ENCODE measurements at regions not wholly inside any gene's neighbourhood (a gene's known extent, or its start where the extent isn't known, plus 50 kb on each side); places are given as distances from the start of the nearest gene placed in this dataset.
"Not testable (repeated sequence)": the region's sequence is repeated elsewhere in the genome, so short reads cannot be mapped to it uniquely, and the experiment has no call there.

GRCh38 chr18:77369644-77370043, 120.0 kb downstream of the GALR1 start:
- no peak for DNase-seq (ENCODE audit: low read depth in 2 of 3, low spot score in 2 of 3)

- DNase-seq (ENCODE audit: low read depth in 2 of 3, low spot score in 2 of 3): no peak
These were observed 124.2 kb downstream of the GALR1 start for GRCh38 chr18:77373730-77374445.

GRCh38 chr18:77374446-77374805, 124.8 kb downstream of the GALR1 start:
- no peak for DNase-seq (ENCODE audit: low read depth in 2 of 3, low spot score in 2 of 3)

GRCh38 chr18:77376043-77376732, 126.5 kb downstream of the GALR1 start:
- DNase-seq (ENCODE audit: low read depth in 2 of 3, low spot score in 2 of 3): no peak

GRCh38 chr18:77376733-77377094, 127.1 kb downstream of the GALR1 start:
- DNase-seq (ENCODE audit: low read depth in 2 of 3, low spot score in 2 of 3): no peak

- DNase-seq (ENCODE audit: low read depth in 2 of 3, low spot score in 2 of 3): no peak
These were observed 128.2 kb downstream of the GALR1 start for GRCh38 chr18:77377813-77378212.

- DNase-seq (ENCODE audit: low read depth in 2 of 3, low spot score in 2 of 3): no peak
These were observed 130.4 kb downstream of the GALR1 start for GRCh38 chr18:77379976-77380509.

- DNase-seq (ENCODE audit: low read depth in 2 of 3, low spot score in 2 of 3): no peak
These were observed 131.0 kb downstream of the GALR1 start for GRCh38 chr18:77380695-77381094.

- no peak for DNase-seq (ENCODE audit: low read depth in 2 of 3, low spot score in 2 of 3)
These were observed 142.7 kb downstream of the GALR1 start for GRCh38 chr18:77392321-77392720.

GRCh38 chr18:77393519-77393918, 143.9 kb downstream of the GALR1 start:
- no peak for DNase-seq (ENCODE audit: low read depth in 2 of 3, low spot score in 2 of 3)

GRCh38 chr18:77395953-77396352, 146.3 kb downstream of the GALR1 start:
- DNase-seq (ENCODE audit: low read depth in 2 of 3, low spot score in 2 of 3): no peak

- no peak for DNase-seq (ENCODE audit: low read depth in 2 of 3, low spot score in 2 of 3)
These were observed 147.4 kb downstream of the GALR1 start for GRCh38 chr18:77397056-77397455.

- no peak for DNase-seq (ENCODE audit: low read depth in 2 of 3, low spot score in 2 of 3)
These were observed 148.0 kb downstream of the GALR1 start for GRCh38 chr18:77397617-77398016.

- no peak for DNase-seq (ENCODE audit: low read depth in 2 of 3, low spot score in 2 of 3)
These were observed 150.9 kb downstream of the GALR1 start for GRCh38 chr18:77400561-77400960.

GRCh38 chr18:77401173-77401572, 151.5 kb downstream of the GALR1 start:
- no peak for DNase-seq (ENCODE audit: low read depth in 2 of 3, low spot score in 2 of 3)

- DNase-seq (ENCODE audit: low read depth in 2 of 3, low spot score in 2 of 3): no peak
These were observed 154.4 kb downstream of the GALR1 start for GRCh38 chr18:77403969-77404535.

- no peak for DNase-seq (ENCODE audit: low read depth in 2 of 3, low spot score in 2 of 3)
These were observed 155.4 kb downstream of the GALR1 start for GRCh38 chr18:77405096-77405495.

- DNase-seq (ENCODE audit: low read depth in 2 of 3, low spot score in 2 of 3): no peak
These were observed 158.1 kb downstream of the GALR1 start for GRCh38 chr18:77407733-77408132.

GRCh38 chr18:77421546-77421945, 171.9 kb downstream of the GALR1 start:
- DNase-seq (ENCODE audit: low read depth in 2 of 3, low spot score in 2 of 3): not testable (repeated sequence)

- DNase-seq (ENCODE audit: low read depth in 2 of 3, low spot score in 2 of 3): peak in 1 of 3 donors; percentile 10
These were observed 173.6 kb downstream of the GALR1 start for GRCh38 chr18:77422974-77423867.

- no peak for DNase-seq (ENCODE audit: low read depth in 2 of 3, low spot score in 2 of 3)
These were observed 183.4 kb downstream of the GALR1 start for GRCh38 chr18:77433076-77433475.
